Suprapubic skin (tissue), 4 donors: ENCODE measurements at regions not wholly inside any gene's neighbourhood (a gene's known extent, or its start where the extent isn't known, plus 50 kb on each side); places are given as distances from the start of the nearest gene placed in this dataset.

Experiments
- EP300 ChIP-seq: sonication (generic); formaldehyde crosslinking; IDR thresholded peaks from one replicate; pipeline ENCODE4 v1.6.1; 2017; ENCODE audit warnings: antibody characterized with exemption
- POLR2A ChIP-seq, 2 donors: fragments of 450-650 bp; IDR thresholded peaks; one replicate each; pipeline ENCODE4 v1.6.1; 2017; ENCODE audit warnings: antibody characterized with exemption in 2 of 2, mild to moderate bottlenecking in 2 of 2, moderate library complexity in 2 of 2
- POLR2AphosphoS5 ChIP-seq, 3 donors: sonication (generic); formaldehyde crosslinking; IDR thresholded peaks; one replicate each; pipeline ENCODE4 v1.6.1; 2017; ENCODE audit warnings: antibody characterized with exemption in 3 of 3
- TF ChIP-seq, protein P1 (sequence below), 2 donors: fragments of 200-600 bp in 1 of 2; fragments of 450-650 bp in 1 of 2; sonication (generic) in 1 of 2; IDR thresholded peaks; one replicate each; pipeline ENCODE4 v1.5.1; 2016 to 2019; ENCODE audit warnings: antibody characterized with exemption in 2 of 2, mild to moderate bottlenecking in 1 of 2, moderate library complexity in 1 of 2

- TF ChIP-seq, protein P1, sequence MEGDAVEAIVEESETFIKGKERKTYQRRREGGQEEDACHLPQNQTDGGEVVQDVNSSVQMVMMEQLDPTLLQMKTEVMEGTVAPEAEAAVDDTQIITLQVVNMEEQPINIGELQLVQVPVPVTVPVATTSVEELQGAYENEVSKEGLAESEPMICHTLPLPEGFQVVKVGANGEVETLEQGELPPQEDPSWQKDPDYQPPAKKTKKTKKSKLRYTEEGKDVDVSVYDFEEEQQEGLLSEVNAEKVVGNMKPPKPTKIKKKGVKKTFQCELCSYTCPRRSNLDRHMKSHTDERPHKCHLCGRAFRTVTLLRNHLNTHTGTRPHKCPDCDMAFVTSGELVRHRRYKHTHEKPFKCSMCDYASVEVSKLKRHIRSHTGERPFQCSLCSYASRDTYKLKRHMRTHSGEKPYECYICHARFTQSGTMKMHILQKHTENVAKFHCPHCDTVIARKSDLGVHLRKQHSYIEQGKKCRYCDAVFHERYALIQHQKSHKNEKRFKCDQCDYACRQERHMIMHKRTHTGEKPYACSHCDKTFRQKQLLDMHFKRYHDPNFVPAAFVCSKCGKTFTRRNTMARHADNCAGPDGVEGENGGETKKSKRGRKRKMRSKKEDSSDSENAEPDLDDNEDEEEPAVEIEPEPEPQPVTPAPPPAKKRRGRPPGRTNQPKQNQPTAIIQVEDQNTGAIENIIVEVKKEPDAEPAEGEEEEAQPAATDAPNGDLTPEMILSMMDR (IDR thresholded peaks at IDR 0.05) = no peak
- TF ChIP-seq POLR2AphosphoS5 (IDR thresholded peaks at IDR 0.05) = no peak
- TF ChIP-seq POLR2A (IDR thresholded peaks at IDR 0.05) = no peak
- TF ChIP-seq EP300 = no peak
These were observed 72.7 kb upstream of the F3 start for GRCh38 chr1:94614168-94614815.
